Mucosa of stomach (tissue), 1 donor: ENCODE measurements at regions not wholly inside any gene's neighbourhood (a gene's known extent, or its start where the extent isn't known, plus 50 kb on each side); places are given as distances from the start of the nearest gene placed in this dataset.

Experiments used
- H3K27me3 ChIP-seq: one replicate; pipeline ENCODE4 v1.7.0; 2013; ENCODE audit warnings: mild to moderate bottlenecking, low read length; ENCODE audit not compliant: control insufficient read depth, insufficient read depth
- H3K36me3 ChIP-seq: one replicate; pipeline ENCODE4 v1.7.0; 2013; ENCODE audit warnings: low read length; ENCODE audit not compliant: control insufficient read depth, insufficient read depth
- H3K4me1 ChIP-seq: one replicate; pipeline ENCODE4 v1.7.0; 2013; ENCODE audit warnings: mild to moderate bottlenecking, low read length; ENCODE audit not compliant: control insufficient read depth, insufficient read depth
- H3K4me3 ChIP-seq: one replicate; pipeline ENCODE4 v1.7.0; 2013; ENCODE audit warnings: low read length
- H3K9ac ChIP-seq: one replicate; pipeline ENCODE4 v1.7.0; 2013; ENCODE audit warnings: mild to moderate bottlenecking, low read length, moderate library complexity
- H3K9me3 ChIP-seq: one replicate; pipeline ENCODE4 v1.7.0; 2013; ENCODE audit warnings: mild to moderate bottlenecking, low read length, moderate library complexity; ENCODE audit not compliant: control insufficient read depth
- donor health status: Pancreatic carcinoma.

DNA sequence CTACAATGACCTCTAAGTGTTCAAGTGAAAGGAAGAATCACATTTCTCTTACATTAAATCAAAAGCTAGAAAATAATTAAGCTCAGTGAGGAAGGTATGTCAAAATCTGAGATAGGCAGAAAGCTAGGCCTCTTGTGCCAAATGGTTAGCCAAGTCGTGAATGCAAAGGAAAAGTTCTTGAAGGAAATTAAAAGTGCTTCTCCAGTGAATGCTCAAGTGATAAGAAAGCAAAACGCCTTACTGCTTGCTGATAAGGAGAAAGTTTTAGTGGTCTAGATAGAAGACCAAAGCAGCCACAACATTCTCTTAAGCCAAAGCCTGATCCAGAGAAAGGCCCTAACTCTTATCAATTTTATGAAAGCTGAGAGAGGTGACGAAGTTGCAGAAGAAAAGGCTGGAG, 932.3 kb upstream of the ACVR2A start:
- Histone ChIP-seq H3K9ac (no peak overlapping the region), H3K36me3 (no peaks in the 10 kb centered on the region), H3K9me3 (no peaks in the 10 kb centered on the region), H3K4me3 (no peak overlapping the region), H3K4me1 (no peaks in the 10 kb centered on the region), H3K27me3 (no peaks in the 10 kb centered on the region)

DNA sequence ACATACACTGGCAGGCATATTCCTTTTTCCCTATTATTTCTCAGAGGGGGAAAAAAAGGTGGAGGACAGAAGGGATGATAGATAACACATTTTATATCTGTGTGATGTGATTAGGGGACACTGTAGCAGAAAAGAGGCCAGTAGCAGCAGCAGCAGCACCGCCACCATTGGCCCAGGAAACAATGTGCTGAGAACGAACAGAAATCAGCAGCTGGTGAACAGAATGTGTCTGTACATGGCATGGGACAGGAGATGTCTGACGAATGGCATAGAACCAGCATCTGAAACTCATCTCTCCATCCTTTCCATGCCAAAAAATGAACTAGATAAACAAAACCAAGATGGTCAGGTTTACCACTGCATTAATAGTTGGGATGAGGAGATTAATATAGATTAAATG, 936.1 kb upstream of the ACVR2A start:
- H3K36me3 ChIP-seq: no peaks in the 10 kb centered on the region
- no peaks in the 10 kb centered on the region for H3K9me3 ChIP-seq
- H3K4me3 ChIP-seq: no peak overlapping the region
- no peak overlapping the region for H3K9ac ChIP-seq
- H3K4me1 ChIP-seq: no peaks in the 10 kb centered on the region
- no peaks in the 10 kb centered on the region for H3K27me3 ChIP-seq

DNA sequence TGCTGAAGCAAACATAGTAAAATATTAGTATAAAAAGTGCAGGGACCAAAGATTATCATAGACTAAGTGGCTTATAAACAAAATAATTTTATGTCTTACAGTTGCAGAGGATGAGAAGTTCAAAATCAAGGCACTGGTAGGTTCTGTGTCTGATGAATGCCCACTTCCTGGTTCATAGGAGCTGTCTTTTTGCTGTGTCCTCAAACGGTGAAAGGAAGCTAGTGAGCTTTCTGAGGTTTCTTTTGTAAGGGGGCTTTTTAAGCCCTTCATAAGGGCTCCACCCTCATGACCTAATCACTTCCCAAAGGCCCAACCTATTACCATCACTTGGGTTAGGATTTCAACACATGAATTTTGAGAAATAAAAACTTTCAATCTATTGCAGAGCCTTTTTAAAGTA, 946.7 kb upstream of the ACVR2A start:
- no peaks in the 10 kb centered on the region for H3K4me1 ChIP-seq

DNA sequence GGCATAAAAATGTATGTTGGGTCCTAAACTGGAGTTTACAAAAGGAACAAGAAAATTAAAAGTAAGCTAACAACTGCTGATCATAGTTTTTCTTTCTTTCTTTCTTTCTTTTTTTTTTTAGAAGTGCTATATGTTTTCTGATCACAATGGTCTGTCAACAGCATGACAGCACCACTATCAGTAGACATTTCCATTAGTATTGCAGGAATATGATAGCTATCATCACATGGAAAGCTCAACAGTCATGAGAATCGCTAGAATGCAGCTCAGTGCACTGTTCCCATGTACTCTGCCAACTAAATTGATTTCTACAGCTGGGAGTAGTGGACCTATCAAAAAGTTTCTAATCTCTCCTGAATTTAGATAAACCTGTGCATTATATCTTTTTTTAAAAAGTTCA, 950.3 kb upstream of the ACVR2A start:
- Histone ChIP-seq H3K9ac (no peak overlapping the region), H3K9me3 (no peaks in the 10 kb centered on the region), H3K27me3 (no peaks in the 10 kb centered on the region), H3K4me1 (no peaks in the 10 kb centered on the region), H3K36me3 (no peaks in the 10 kb centered on the region), H3K4me3 (no peak overlapping the region)

More for the DNA sequence above, 946.7 kb upstream of the ACVR2A start:
- H3K36me3 ChIP-seq: no peaks in the 10 kb centered on the region
- no peak overlapping the region for H3K4me3 ChIP-seq
- no peaks in the 10 kb centered on the region for H3K9me3 ChIP-seq
- no peak overlapping the region for H3K9ac ChIP-seq
- H3K27me3 ChIP-seq: no peaks in the 10 kb centered on the region

GRCh38 chr2:146893500-146894041, 951.3 kb upstream of the ACVR2A start:
- Histone ChIP-seq H3K36me3 (no peaks in the 10 kb centered on the region), H3K9me3 (no peaks in the 10 kb centered on the region), H3K9ac (no peak overlapping the region), H3K4me1 (no peaks in the 10 kb centered on the region), H3K27me3 (no peaks in the 10 kb centered on the region), H3K4me3 (no peak overlapping the region)

DNA sequence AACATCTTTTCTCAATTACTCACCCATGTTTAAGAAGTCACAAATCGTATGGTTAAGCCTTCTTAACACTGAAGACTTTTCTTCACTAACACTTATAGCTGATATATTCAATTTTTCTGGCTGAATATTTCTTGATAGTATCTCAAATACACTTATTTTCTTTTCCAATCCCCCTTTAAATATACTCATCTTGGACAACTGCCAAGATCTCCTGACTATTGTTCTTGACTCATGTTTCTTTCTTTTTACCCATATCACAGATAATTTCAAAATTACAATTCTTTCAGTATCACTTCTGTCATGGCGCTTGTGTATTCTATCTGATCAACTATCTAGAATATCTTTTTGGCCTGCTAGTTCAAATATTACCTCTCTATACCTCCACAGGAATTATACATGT, 954.3 kb upstream of the ACVR2A start:
- H3K27me3 ChIP-seq: no peaks in the 10 kb centered on the region
- H3K4me1 ChIP-seq: no peaks in the 10 kb centered on the region
- no peak overlapping the region for H3K9ac ChIP-seq
- no peaks in the 10 kb centered on the region for H3K9me3 ChIP-seq
- H3K36me3 ChIP-seq: no peaks in the 10 kb centered on the region
- H3K4me3 ChIP-seq: no peak overlapping the region

- Histone ChIP-seq H3K36me3 (no peaks in the 10 kb centered on the region), H3K9me3 (no peaks in the 10 kb centered on the region), H3K9ac (no peak overlapping the region)
Measured at GRCh38 chr2:146879882-146880281, 964.9 kb upstream of the ACVR2A start.

DNA sequence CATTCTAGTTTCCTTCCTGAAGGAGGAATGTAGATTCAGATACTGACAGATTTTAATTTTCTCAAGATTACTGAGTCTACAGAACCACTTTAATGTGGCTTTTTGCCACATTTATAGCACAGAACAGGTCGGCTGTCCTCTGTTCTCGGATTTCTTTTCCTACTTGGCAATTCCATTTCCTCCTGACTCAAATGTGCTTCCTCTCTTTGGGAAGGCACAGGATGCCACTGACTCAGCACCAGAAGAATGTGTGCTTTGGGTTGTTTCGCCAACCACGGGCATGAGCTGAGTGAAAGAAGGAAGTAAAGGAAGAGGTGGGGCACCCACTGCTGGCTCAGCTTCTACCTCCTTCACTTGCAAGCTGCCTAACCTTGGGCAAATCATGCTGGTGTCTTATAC, 970.6 kb upstream of the ACVR2A start:
- Histone ChIP-seq H3K4me3 (no peak overlapping the region), H3K9me3 (no peaks in the 10 kb centered on the region), H3K9ac (no peak overlapping the region), H3K36me3 (no peaks in the 10 kb centered on the region), H3K4me1 (no peaks in the 10 kb centered on the region), H3K27me3 (no peaks in the 10 kb centered on the region)

More at GRCh38 chr2:146879882-146880281, 964.9 kb upstream of the ACVR2A start:
- no peak overlapping the region for H3K4me3 ChIP-seq
- H3K27me3 ChIP-seq: no peaks in the 10 kb centered on the region
- H3K4me1 ChIP-seq: no peaks in the 10 kb centered on the region

DNA sequence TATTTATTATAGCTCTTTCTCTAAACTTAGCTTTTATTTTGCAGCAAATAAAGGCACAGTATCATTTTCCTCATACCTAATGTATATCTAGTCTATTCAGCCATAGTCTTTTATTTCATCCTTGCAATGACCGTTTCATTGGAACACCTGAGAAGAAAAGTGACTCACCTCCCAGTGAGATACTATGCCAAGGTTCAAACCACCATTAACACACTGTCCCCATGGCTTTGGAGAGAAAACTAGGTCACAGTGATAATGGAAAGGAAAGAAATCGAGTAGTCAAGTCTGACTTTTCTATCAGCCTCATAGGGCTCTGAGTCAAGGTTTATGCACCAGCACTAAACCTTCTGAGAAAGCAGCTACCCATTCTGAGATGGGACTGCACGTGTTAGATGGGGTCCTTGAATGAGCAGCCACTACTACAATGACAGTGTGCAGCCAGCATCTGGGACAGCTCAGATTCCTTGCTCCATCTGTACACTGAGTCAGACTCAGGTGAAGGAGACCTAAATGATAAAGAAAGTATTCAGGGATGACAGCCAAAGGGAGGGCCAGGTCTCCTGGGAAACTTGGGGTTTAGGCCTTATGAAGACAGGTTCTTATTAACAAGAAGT, 971.1 kb upstream of the ACVR2A start:
- no peak overlapping the region for H3K4me3 ChIP-seq

GRCh38 chr2:146873056-146873455, 971.8 kb upstream of the ACVR2A start:
- Histone ChIP-seq H3K36me3 (no peaks in the 10 kb centered on the region), H3K9me3 (no peaks in the 10 kb centered on the region), H3K9ac (no peak overlapping the region), H3K4me1 (no peaks in the 10 kb centered on the region), H3K27me3 (no peaks in the 10 kb centered on the region), H3K4me3 (no peak overlapping the region)

More for the DNA sequence above, 971.1 kb upstream of the ACVR2A start:
- H3K9me3 ChIP-seq: no peaks in the 10 kb centered on the region
- no peak overlapping the region for H3K9ac ChIP-seq
- H3K36me3 ChIP-seq: no peaks in the 10 kb centered on the region
- H3K4me1 ChIP-seq: no peaks in the 10 kb centered on the region
- H3K27me3 ChIP-seq: no peaks in the 10 kb centered on the region

- H3K9ac ChIP-seq: no peak overlapping the region
- no peaks in the 10 kb centered on the region for H3K27me3 ChIP-seq
- H3K4me3 ChIP-seq: no peak overlapping the region
- H3K9me3 ChIP-seq: no peaks in the 10 kb centered on the region
- no peaks in the 10 kb centered on the region for H3K36me3 ChIP-seq
- H3K4me1 ChIP-seq: no peaks in the 10 kb centered on the region
Measured at GRCh38 chr2:146870691-146871090, 974.1 kb upstream of the ACVR2A start.

DNA sequence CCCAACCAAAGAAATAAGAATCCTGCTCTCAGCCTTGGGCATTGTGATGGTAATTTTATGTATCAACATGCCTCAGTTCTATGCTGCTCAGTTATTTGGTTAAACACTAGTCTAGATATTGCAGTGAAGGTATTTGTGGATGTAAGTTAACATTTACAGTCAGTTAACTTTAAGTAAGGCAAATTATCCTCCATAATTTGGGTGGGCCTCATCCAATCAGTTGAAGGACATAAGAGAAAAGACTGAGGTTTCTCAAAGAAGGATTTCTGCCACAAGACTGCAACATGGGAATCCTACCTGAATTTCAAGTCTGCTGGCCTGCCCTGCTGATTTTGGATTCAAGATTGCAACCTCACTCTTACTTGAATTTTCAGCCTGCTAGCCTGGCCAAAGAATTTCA, 975.5 kb upstream of the ACVR2A start:
- no peak overlapping the region for H3K9ac ChIP-seq
- no peaks in the 10 kb centered on the region for H3K36me3 ChIP-seq
- no peak overlapping the region for H3K4me3 ChIP-seq
- H3K4me1 ChIP-seq: no peaks in the 10 kb centered on the region
- H3K27me3 ChIP-seq: no peaks in the 10 kb centered on the region
- H3K9me3 ChIP-seq: no peaks in the 10 kb centered on the region

DNA sequence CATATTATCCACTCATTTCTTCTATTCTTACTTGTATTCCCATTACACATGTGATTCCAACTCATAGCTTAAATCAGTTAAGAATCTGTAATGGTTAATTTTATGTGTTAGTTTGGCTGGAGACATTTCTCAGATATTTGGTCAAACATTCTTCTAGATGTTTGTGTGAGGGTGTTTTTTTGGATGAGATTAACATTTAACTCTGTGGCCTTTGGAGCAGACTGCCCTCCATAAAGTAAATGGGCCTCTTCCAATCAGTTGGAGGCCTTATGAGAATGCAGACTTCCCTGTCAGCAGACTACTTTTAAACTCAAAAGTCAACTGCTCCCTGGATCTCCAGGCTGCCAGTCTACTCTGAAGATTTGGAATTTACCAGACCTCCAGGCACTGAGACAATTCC, 976.8 kb upstream of the ACVR2A start:
- H3K4me1 ChIP-seq: no peaks in the 10 kb centered on the region
- H3K27me3 ChIP-seq: no peaks in the 10 kb centered on the region
- no peak overlapping the region for H3K9ac ChIP-seq
- H3K36me3 ChIP-seq: no peaks in the 10 kb centered on the region
- no peak overlapping the region for H3K4me3 ChIP-seq
- no peaks in the 10 kb centered on the region for H3K9me3 ChIP-seq
